MCF 10A (cell line): ENCODE measurements at regions not wholly inside any gene's neighbourhood (a gene's known extent, or its start where the extent isn't known, plus 50 kb on each side); places are given as distances from the start of the nearest gene placed in this dataset.
"Not testable (repeated sequence)": the region's sequence is repeated elsewhere in the genome, so short reads cannot be mapped to it uniquely, and the experiment has no call there.

Experiments
- BruUV-seq: library from RNA; stranded (reverse); fragments of 400-500 nt; replicated peaks from 2 replicates; lab custom pipeline; 2021; lab: Mats Ljungman, UMichigan
- CTCF ChIA-PET: fragments of 300-600 bp; sonication (Branson Sonifier 250); formaldehyde crosslinking; extraction: SDS; loops from one replicate; lab custom pipeline; 2021; ENCODE audit warnings: antibody characterized with exemption, inconsistent platforms; lab: Yijun Ruan, JAX
- POLR2A ChIA-PET: fragments of 300-600, 350-650 bp; sonication (Branson Sonifier 250); formaldehyde crosslinking; extraction: SDS; loops from one replicate; lab custom pipeline; 2020; ENCODE audit warnings: antibody characterized with exemption, inconsistent platforms; lab: Yijun Ruan, JAX
- DNase-seq: peaks from one replicate; pipeline ENCODE4 v3.0.0-alpha.2; 2018; ENCODE audit not compliant: unreplicated experiment
- H3K27ac Mint-ChIP-seq: one replicate; pipeline ENCODE4 v1.8.0; 2022; ENCODE audit warnings: mild to moderate bottlenecking, low read depth, mixed read lengths; ENCODE audit not compliant: unreplicated experiment
- H3K27me3 Mint-ChIP-seq: one replicate; pipeline ENCODE4 v1.8.0; 2022; ENCODE audit warnings: mixed read lengths; ENCODE audit not compliant: insufficient read depth, unreplicated experiment
- H3K36me3 Mint-ChIP-seq: one replicate; pipeline ENCODE4 v1.8.0; 2022; ENCODE audit warnings: mild to moderate bottlenecking, moderate library complexity, mixed read lengths; ENCODE audit not compliant: insufficient read depth, unreplicated experiment
- H3K4me1 Mint-ChIP-seq: one replicate; pipeline ENCODE4 v1.8.0; 2022; ENCODE audit warnings: mixed read lengths; ENCODE audit not compliant: insufficient read depth, unreplicated experiment
- H3K4me3 Mint-ChIP-seq: one replicate; pipeline ENCODE4 v1.8.0; 2022; ENCODE audit warnings: mild to moderate bottlenecking, moderate library complexity, mixed read lengths; ENCODE audit not compliant: unreplicated experiment
- H3K9me3 Mint-ChIP-seq: one replicate; pipeline ENCODE4 v1.8.0; 2022; ENCODE audit warnings: mixed read lengths; ENCODE audit not compliant: unreplicated experiment
- intact Hi-C: fragments of 100-400 bp; cut with micrococcal nuclease; formaldehyde crosslinking; loops from 2 replicates; pipeline ENCODE4 v1.14.1; 2022

- POLR2A ChIA-PET, H3K27me3 Mint-ChIP-seq, H3K27ac Mint-ChIP-seq: not testable (repeated sequence)
Observed at GRCh38 chr2:87569689-87570397, 178.0 kb upstream of the PLGLB2 start.

GRCh38 chr2:87571889-87572465 is 175.9 kb upstream of the PLGLB2 start:
- H3K36me3 Mint-ChIP-seq, BruUV-seq, DNase-seq, POLR2A ChIA-PET, H3K27ac Mint-ChIP-seq, intact Hi-C loops, CTCF ChIA-PET, H3K4me1 Mint-ChIP-seq, H3K27me3 Mint-ChIP-seq, H3K9me3 Mint-ChIP-seq, H3K4me3 Mint-ChIP-seq: not testable (repeated sequence)

More at GRCh38 chr2:87569689-87570397, 178.0 kb upstream of the PLGLB2 start:
- intact Hi-C loops, H3K4me3 Mint-ChIP-seq, H3K4me1 Mint-ChIP-seq, BruUV-seq, H3K9me3 Mint-ChIP-seq, CTCF ChIA-PET, DNase-seq, H3K36me3 Mint-ChIP-seq: not testable (repeated sequence)

- intact Hi-C loops, H3K36me3 Mint-ChIP-seq, DNase-seq, POLR2A ChIA-PET, H3K27ac Mint-ChIP-seq, H3K4me3 Mint-ChIP-seq, H3K9me3 Mint-ChIP-seq, H3K4me1 Mint-ChIP-seq, CTCF ChIA-PET, BruUV-seq, H3K27me3 Mint-ChIP-seq: not testable (repeated sequence)
Observed at GRCh38 chr2:87572906-87573305, 175.0 kb upstream of the PLGLB2 start.

- H3K4me1 Mint-ChIP-seq, H3K9me3 Mint-ChIP-seq, H3K4me3 Mint-ChIP-seq, H3K27ac Mint-ChIP-seq, intact Hi-C loops, H3K36me3 Mint-ChIP-seq, H3K27me3 Mint-ChIP-seq, POLR2A ChIA-PET, DNase-seq, BruUV-seq, CTCF ChIA-PET: not testable (repeated sequence)
Observed at GRCh38 chr2:87573386-87574192, 174.3 kb upstream of the PLGLB2 start.

GRCh38 chr2:87574193-87575119 is 173.4 kb upstream of the PLGLB2 start:
- DNase-seq, H3K27ac Mint-ChIP-seq, H3K27me3 Mint-ChIP-seq, BruUV-seq, H3K4me1 Mint-ChIP-seq, POLR2A ChIA-PET, H3K9me3 Mint-ChIP-seq, intact Hi-C loops, H3K4me3 Mint-ChIP-seq, H3K36me3 Mint-ChIP-seq: not testable (repeated sequence)
- CTCF ChIA-PET: interaction anchor here (0.6 kb wide), 1 partner anchor 150 kb away, joined by 3 read pairs; no protein-coding TSS in a partner anchor

GRCh38 chr2:87575138-87575537 is 172.7 kb upstream of the PLGLB2 start:
- H3K36me3 Mint-ChIP-seq, DNase-seq, BruUV-seq, H3K9me3 Mint-ChIP-seq, POLR2A ChIA-PET, H3K4me1 Mint-ChIP-seq, H3K27me3 Mint-ChIP-seq, H3K4me3 Mint-ChIP-seq, H3K27ac Mint-ChIP-seq, intact Hi-C loops: not testable (repeated sequence)
- CTCF ChIA-PET: interaction anchor here (0.6 kb wide), 1 partner anchor 151 kb away, joined by 3 read pairs; no protein-coding TSS in a partner anchor

- H3K9me3 Mint-ChIP-seq, intact Hi-C loops, H3K27ac Mint-ChIP-seq, BruUV-seq, POLR2A ChIA-PET, CTCF ChIA-PET, H3K4me1 Mint-ChIP-seq, H3K36me3 Mint-ChIP-seq, H3K4me3 Mint-ChIP-seq, H3K27me3 Mint-ChIP-seq, DNase-seq: not testable (repeated sequence)
Observed at GRCh38 chr2:87577358-87577757, 170.5 kb upstream of the PLGLB2 start.

- H3K27me3 Mint-ChIP-seq, H3K9me3 Mint-ChIP-seq, CTCF ChIA-PET, H3K4me3 Mint-ChIP-seq, H3K36me3 Mint-ChIP-seq, intact Hi-C loops, BruUV-seq, H3K27ac Mint-ChIP-seq, DNase-seq, H3K4me1 Mint-ChIP-seq, POLR2A ChIA-PET: not testable (repeated sequence)
Observed at GRCh38 chr2:87582152-87582551, 165.7 kb upstream of the PLGLB2 start.
